Pulmonary artery endothelial cell (primary cell): ENCODE measurements at regions not wholly inside any gene's neighbourhood (a gene's known extent, or its start where the extent isn't known, plus 50 kb on each side); places are given as distances from the start of the nearest gene placed in this dataset.
"Not testable (repeated sequence)": the region's sequence is repeated elsewhere in the genome, so short reads cannot be mapped to it uniquely, and the experiment has no call there.

Experiments used
- DNase-seq: peaks from one replicate; pipeline ENCODE4 v3.0.0-alpha.2; 2011; ENCODE audit warnings: low read depth, low spot score

DNA sequence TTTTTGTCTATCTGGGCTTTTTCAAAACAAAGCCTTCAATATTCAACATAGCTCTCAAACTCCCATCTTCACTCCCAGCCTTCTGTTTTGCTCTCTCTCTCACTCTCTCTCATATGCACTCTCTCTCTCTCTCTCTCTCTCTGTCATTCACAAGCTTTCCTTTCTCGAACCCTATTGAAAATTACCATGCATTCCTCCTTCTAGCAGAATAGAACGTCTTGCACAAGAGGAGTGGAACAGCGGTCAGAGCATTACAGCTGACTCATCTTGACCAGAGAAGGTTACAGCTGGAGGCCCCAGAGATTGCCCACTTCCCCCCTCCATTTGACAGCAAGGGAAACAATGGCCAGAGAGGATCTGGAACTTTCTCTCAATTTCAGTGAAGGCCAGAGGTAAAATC, 51.0 kb upstream of the LIFR start:
- DNase-seq = no peak

DNA sequence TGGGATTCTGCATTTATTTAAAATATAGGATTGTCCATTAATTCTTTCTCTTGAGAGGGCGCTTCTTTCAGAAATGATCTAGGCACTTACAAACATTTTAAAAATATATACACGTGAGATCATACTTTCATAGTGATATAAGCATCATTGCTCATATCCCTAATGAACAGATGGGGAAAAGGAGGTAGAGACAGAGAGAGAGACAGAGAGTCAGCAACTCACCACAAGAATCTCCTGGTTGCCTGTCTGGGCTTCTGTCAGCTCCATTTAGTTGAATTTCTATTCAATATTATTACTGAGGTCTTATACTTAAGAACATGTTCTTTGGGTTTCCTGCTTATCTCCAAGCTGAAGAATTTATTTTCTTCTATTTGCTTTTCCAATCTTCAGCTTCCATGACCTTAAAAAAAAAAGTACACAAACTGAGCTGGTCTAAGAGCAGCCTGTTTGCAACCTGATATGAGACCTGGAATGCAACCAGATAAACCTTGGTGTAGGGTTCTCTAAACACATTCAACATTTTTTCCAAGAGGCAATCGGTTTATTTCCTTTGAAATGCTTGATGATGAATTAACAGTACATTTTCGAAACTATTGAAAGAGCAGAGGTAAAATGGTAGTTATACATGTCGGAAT, 51.6 kb upstream of the LIFR start:
- no peak for DNase-seq

DNA sequence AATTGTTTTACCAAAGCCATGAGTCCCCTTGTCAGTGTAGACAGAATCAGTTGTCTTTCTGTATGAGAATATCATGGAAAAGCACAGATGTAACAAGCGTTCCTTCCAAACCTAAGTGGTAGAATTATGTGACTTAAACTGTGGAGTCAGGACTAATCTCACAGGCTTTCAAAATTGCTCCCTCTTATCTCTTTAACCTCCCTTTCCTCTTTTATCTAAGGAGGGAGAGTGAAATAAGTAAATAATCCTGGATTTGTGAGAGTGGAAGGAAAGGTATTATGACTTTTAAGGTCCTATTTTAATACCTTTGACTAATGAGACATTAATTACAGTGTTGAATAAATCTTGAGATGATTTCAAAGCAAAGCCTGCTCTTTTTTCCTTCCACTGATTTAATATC, 52.4 kb upstream of the LIFR start:
- DNase-seq = no peak

DNA sequence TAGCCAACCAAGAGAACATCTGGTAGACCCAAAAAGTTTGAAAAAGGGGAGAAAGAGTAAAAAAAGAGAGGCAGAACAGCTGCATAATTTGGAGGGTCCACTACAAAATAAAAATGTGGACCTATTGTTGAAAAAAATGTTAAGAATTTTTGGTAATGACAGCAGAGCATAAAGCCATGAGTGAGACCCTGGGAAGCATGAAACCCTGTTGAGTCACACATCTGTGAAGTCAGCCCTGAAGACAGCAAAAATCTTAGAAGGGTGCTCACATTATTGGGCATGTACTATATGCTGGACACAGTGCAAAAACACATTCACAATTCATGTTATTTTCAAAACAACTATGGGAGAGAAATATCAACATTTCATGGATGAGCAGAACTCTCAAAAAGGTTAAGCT, 56.4 kb upstream of the LIFR start:
- no peak for DNase-seq

DNA sequence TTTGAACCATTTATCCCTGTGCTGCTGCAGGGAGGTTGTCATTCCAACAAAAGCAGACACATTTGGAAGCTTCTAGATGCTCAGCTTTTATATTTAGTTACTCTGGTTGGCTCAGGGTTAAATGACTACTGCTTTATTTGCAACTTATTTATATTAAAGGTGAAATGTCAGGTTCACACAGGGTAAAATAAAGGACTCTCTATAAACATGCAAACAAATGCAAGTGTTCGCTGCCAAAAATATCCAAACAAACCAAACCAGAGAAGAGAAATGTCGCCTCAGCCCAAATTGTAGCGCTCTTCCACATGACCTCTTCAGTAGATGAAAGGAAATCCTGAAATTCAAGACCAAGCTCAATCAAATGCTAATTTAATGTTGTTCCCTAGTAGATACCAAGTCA, 57.0 kb upstream of the LIFR start:
- no peak for DNase-seq

DNA sequence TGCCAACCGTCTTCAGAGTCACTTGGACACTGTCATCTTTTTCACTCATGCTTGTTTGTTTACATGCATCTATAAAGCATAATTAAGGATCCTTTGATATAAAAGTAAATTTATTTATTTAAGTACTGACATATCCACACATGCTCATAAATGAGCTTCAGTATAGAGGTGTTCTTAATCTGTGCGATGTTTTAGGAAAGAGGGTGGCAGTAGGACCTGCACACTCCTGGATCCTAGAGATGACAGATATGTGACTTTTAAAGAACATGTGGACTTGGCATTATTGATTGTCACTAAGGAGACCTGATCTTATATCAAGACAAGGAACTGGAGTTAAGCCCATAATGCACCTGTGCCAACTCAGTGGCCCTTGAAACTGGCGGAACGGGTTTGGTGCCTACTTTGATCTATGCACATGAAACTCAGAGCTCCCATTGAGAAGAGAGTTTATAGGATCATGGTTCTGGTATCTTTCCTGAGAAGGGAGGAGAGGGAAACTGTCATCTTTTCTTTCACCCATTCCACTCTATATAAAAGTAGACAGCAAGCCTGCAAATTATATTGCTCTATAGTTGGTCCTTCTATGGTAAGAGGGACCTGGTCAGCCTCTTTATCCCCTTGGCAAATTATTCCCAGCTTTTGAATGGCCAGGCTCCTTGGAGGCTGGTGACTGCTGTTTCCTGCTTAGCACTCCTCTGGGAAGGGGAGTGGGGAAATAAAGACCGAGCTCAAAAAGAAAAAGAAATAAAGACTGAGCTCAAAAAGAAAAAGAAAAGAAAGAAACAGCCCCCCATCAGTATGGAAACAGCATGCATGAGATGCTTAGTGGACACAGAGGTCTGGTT, 57.8 kb upstream of the LIFR start:
- DNase-seq = no peak

DNA sequence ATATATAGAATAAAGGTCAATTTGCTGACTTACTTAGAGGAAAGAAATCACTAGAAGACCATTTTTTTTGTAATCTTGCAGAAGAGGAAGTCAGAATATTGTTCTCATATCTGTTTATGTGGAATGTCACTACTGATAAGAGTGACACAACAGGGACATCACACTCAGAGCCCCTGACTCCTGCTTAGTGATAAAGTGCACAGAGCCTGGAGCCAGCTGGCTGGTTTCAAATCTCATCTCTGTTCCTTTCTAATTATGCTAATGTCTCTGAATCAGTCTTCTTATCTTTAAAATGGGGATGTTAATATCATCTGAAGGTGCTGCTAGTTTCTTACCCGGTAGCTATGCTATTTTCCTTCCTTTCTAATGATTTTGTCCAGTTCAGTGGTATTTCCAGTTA, 58.6 kb upstream of the LIFR start:
- no peak for DNase-seq

DNA sequence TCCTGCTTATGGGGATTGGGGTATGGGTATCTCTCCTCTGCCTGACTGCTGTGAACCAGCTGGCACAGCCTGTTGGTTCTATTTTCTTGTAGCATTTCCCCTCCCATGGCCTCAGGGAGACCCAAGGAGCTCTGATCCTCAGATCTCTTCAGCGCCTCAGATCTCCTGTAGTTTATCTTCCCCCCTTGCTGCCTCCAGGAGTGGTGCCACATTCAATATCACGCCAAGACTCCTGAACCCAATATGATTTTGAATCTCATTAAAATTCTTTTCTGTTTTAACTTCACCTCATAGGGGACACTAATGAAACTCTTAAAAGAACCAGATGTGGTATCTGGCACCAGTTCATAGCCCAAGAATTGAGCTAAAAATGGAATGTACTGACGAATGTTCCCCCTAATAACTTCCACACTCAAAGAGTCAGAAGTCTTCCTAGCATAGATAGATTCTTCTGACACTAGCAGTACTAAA, 59.6 kb upstream of the LIFR start:
- no peak for DNase-seq

DNA sequence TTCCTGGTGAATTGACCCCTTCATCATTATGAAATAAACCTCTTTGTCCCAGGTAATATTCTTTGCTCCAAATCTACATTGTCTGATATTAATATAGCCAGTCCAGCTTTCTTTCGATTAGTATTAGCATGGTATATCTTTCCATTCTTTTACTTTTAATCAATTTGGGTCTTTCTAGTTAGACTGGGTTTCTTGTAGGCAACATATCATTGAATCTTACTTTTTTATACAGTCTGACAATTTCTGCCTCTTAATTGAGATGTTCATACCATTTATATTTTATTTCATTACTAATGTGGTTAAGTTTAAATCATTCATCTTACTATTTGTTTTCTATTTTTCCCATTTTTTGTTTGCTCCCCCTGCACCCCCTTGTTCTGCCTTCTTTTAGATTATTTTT, 61.7 kb upstream of the LIFR start:
- DNase-seq = no peak

DNA sequence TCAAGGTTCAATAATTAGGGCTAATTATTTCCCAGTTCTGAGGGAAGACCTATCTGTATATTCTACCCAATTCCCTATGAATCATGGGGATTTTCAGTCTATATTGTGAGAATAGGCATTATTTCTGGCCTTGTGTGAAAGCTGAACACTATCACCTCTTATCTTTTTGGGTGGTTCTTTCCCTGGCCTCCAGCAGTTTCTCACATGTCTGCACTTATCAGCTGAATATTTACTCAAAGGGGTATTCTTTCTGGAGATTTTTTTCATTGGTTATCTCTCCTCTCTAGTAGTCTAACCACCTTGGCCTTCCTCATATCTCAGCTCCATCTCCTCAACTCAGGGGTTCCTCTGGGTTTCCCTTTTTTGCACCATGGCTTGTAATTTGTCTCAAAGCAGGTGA, 64.9 kb upstream of the LIFR start:
- DNase-seq = no peak

DNA sequence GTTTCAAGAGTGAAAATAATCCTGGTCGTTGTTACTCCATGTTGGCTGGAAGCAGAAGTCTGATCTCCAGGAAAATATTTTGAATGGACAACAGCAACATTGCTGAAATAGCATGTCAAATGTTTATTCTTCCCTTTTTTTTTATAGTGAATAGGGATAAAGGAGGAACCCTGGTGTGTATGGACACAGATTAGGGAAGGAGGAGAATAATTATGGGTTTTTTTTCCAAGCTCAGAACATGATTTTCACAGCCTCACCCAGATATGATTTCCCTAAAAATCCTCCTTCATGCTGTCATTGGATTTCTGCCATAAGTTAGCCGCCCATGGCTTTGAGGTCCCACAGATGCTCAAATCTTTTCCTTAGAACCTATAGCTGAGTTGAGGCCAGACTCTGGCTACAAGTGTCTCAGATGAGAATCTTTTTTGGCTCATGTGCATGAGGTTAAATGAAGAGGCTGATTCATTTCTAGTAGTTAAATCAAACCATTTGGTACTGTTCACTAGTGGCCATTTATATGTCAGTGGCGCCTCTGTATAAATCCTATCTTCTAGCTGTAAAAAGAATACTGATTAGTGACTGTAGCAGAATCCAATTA, 65.5 kb upstream of the LIFR start:
- no peak for DNase-seq

DNA sequence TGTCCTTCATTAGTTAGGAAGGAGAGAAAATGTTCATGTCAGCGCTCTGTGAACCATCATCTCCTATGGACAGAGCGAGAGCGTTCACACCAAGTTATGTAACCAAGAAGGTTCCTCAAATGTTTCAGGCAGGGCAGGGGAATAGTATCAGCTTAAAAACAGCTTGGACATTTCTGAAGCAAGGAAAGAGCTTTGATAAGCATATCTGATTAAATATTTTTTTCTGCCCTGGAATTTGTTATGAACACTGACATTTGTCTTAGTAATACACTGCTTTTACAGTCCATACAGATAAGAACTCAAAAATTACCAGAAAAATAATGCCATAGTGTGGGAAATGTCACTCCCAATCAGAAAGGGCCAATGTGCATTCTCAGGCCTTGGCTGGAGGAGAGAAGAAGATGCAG, 66.3 kb upstream of the LIFR start:
- DNase-seq = no peak

DNA sequence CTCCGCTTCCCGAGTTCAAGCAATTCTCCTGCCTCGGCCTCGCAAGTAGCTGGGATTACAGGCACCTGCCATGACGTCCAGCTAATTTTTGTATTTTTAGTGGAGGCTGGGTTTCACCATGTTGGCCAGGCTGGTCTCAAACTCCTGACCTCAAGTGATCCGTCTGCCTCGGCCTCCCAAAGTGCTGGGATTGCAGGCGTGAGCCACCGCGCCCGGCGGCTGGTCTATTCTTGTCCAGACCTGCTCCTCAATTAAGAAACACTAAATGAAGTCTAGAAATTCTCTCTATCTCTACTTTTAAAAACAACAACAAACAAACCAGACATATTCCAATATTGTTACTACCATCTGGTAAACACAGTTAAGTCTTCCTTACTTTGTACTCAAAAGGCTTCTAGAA, 68.1 kb upstream of the LIFR start:
- not testable (repeated sequence) for DNase-seq

DNA sequence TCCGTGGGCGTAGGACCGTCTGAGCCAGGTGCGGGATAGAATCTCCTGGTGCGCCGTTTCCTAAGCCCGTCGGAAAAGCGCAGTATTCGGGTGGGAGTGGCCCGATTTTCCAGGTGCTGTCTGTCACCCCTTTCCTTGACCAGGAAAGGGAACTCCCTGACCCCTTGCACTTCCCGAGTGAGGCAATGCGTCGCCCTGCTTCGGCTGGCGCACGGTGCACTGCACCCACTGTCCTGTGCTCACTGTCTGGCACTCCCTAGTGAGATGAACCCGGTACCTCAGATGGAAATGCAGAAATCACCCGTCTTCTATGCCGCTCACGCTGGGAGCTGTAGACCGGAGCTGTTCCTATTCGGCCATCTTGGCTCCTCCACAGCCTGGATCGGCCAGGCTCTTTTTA, 74.9 kb upstream of the LIFR start:
- DNase-seq = not testable (repeated sequence)

DNA sequence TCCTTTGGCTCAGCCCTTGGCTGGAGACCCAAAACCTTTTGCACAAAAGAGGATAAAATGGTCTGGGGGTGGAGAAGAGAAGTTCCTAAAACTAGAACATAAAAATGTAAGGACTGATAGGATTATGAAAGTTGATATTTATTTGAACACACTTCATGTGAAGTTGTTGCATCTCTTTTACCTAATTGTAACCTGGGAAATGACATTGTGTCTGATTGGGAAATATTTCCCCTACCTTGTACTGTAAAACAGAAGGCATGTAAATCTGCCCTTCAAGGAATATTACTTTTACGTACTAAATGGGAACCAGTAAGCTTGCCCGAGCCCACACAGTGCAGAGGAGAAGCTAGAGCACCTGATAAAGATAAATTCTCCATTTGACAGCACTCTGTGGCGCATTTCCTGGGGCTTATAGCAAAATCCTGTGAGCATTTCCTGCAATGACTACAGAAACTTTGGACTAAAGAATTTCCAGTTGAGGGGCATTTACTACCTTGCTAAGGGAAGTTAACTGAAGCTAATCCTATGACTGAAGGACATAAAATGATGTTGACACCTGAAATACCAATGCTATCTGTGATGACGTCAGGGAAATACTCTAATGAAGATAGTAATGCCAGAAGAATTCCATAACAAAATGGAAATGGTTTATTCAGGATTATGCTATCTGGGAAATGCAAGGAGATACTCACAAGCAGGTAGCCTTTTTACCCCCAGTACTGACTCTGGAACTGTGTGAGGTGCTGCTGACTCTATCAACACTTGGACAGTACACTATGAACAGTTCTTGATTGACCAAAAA, 78.3 kb upstream of the LIFR start:
- DNase-seq = no peak

DNA sequence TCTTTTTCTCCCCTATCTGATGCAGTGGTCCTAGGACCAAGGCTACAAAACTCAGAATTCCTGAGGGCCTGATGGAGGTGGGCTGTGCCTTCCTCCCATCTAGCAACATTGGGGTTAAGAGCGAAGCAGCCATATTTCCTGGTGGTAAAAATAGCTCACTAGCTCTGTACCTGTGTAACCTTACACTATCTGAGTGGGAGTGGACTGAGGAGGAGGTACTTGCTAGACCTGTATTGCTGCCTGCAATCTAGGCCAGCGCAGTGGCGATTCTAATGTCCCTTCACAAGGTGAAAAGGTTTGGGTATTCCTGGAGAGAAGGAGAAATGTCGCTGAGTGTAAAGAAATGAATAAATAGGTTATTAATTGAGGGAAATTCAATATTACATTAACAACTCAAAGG, 80.2 kb upstream of the LIFR start:
- DNase-seq = no peak

DNA sequence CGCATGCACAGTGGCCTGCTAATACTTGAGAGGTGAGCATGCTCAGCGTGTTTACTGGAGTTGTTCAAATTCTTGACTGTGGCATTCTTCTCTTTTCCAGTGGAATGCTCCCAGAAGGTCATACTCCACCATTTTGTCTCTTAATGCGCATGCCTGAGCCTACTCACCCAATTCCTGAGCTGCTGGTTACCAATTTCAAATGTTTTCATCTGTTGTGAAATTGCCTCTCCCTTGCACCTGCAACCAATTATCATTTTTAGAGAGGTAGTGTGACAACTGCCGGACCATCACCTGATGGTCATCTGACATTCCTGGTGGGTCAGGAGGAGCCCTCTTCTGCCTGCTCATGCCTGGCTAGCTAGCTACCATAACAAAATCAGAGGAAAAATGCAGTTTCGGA, 82.2 kb upstream of the LIFR start:
- DNase-seq = no peak

DNA sequence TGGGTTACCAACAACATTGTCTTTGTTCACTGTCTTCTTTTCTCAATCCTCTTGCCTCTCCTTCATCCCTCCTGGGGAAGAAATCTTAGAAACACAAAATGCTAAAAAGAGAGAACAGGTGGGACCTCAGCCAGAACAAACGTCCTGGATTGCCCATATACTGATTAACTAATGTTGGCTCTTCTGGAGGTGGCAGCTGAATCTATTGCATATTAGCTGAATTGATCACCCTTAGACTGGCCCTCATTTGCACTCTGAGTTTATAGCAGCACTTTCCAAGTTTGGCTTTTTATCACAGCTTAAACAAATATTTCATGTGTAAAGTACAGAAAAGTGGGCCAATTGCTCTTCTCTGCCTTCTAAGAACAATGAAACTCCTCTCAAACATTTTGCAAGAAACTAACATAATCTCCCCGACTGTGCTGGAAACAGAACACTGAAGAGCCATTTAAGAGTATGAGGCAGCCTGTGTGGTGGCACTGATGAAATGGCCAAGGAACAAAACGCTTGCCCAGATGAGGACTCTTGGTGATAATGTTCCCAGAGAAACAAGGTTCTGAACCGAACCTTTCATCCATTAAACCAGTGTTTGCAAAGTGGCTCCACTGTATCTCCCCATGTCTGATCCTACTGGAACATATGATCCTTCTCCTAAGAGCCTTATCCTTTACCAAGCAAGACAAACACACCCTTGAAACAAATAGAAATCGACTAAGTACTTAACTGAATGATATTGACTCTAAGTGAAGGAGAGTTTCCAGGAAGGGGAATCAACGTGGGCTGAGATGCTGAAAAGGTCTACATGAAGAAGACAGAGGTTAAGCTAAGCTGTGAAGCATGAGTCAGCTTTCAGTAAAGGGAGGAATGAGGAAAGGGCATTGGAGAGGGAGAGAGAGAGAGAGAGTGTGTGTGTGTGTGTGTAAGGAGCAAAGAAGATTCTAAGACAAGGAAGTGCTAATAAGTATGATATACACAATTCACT, 83.2 kb upstream of the LIFR start:
- DNase-seq = no peak

DNA sequence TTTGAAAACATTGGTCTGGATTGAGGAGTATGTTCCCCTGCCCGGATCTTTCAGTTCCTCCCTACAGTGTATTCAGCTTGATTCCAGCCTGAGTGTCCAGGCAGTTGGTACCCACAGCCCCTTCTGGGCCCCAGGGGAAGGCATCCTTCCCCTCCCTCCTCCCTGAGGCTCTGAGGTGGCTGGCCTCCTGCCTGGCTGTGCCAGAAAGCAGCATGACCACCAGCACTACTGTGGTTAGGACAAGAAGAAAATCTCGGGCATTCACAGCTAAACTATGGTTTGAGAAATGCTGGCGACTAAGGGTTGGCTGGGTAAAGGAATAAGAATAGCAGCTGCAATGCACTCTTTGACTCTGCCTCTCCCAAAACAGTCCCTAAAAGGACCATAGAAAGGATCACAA, 84.6 kb upstream of the LIFR start:
- no peak for DNase-seq

DNA sequence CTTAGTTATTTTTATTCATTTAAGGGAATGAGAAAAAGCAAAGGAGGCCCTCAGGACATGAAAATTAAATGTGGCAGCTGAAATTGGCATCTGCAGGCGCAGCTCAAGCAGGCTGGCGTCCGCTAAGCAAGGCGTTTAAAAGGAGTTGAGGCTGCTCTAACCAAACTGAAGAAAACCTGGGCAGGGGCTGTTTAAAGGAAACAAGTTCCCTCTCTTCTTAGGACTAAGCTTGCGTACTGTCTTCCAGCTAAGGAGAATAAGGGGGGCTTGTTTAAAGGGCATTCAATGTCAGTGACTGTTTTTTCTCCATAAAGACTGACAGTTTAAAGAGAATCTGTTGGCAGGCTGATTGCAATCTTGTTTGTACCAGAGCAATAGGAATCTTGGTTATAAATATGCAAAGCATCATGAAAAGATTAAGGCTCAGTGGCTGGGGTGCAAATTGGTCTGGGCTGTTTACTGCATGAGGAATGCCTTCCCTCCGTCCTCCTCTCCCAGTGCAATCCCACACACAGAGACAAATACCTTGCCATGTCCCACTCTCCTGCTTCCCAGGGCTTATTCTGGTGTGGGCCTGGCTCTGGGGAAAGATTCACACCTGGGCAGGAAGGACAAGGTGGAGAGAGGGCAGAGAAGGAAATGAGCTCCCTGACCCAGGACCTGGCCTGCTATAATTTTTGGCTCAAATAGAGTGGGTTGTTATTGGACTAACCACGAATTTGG, 85.9 kb upstream of the LIFR start:
- no peak for DNase-seq
